Testis (tissue), 2 donors: ENCODE measurements at regions not wholly inside any gene's neighbourhood (a gene's known extent, or its start where the extent isn't known, plus 50 kb on each side); places are given as distances from the start of the nearest gene placed in this dataset.

ENCODE experiments used
- CTCF ChIP-seq, 3 experiments: fragments of 450-650 bp in 2 of 3; fragments of 200-600 bp in 1 of 3; sonication (generic) in 1 of 3; IDR thresholded peaks; one replicate each; pipeline ENCODE4 v1.5.1; 2016 to 2019; ENCODE audit warnings: antibody characterized with exemption in 3 of 3, mild to moderate bottlenecking in 2 of 3, moderate library complexity in 1 of 3
- POLR2A ChIP-seq: fragments of 450-650 bp; IDR thresholded peaks from one replicate; pipeline ENCODE4 v1.6.1; 2017; ENCODE audit warnings: antibody characterized with exemption, mild to moderate bottlenecking, moderate library complexity

GRCh38 chr6:90712114-90712513 is 125.2 kb upstream of the MAP3K7 start:
- TF ChIP-seq CTCF (IDR thresholded peaks at IDR 0.05) (no peak), POLR2A (no peak)
